NB4 (cell line): ENCODE measurements at regions not wholly inside any gene's neighbourhood (a gene's known extent, or its start where the extent isn't known, plus 50 kb on each side); places are given as distances from the start of the nearest gene placed in this dataset.

Source experiments
- DNase-seq: peaks from one replicate; pipeline ENCODE4 v3.0.0; 2010; ENCODE audit warnings: low read depth
- H3K4me3 ChIP-seq: one replicate; pipeline ENCODE4 v1.5.1; 2011; ENCODE audit warnings: mild to moderate bottlenecking, low read depth, low read length, moderate library complexity
- CTCF ChIP-seq: IDR thresholded peaks from one replicate; pipeline ENCODE4 v1.5.1; 2012; ENCODE audit warnings: low read depth, low read length
- MAX ChIP-seq: IDR thresholded peaks from 2 replicates; pipeline ENCODE4 v1.6.1; 2011; ENCODE audit warnings: low read depth, low read length
- MYC ChIP-seq: IDR thresholded peaks from 2 replicates; pipeline ENCODE4 v1.6.1; 2011; ENCODE audit warnings: low read depth, low read length
- POLR2A ChIP-seq: IDR thresholded peaks from 2 replicates; pipeline ENCODE4 v1.6.1; 2011; ENCODE audit warnings: mild to moderate bottlenecking; ENCODE audit not compliant: insufficient read length; ENCODE audit errors: extremely low read depth

GRCh38 chr12:93252221-93252620 lies 125.5 kb upstream of the NUDT4 start:
- no peak for DNase-seq
- TF ChIP-seq CTCF: no peak
- TF ChIP-seq MAX: no peak
- TF ChIP-seq MYC: no peak
- no peak for TF ChIP-seq POLR2A

GRCh38 chr12:93254911-93255310 lies 122.8 kb upstream of the NUDT4 start:
- H3K4me3 ChIP-seq: no peak overlapping the region
- TF ChIP-seq POLR2A (no peak), MAX (no peak), MYC (no peak), CTCF (no peak)
- no peak for DNase-seq

More at GRCh38 chr12:93252221-93252620, 125.5 kb upstream of the NUDT4 start:
- H3K4me3 ChIP-seq: no peak overlapping the region

- no peak for TF ChIP-seq MAX
- no peak for TF ChIP-seq POLR2A
- TF ChIP-seq MYC: no peak
Observed at GRCh38 chr12:93256256-93256969, 121.3 kb upstream of the NUDT4 start.

GRCh38 chr12:93261505-93262094 lies 116.1 kb upstream of the NUDT4 start:
- no peak for DNase-seq
- no peak overlapping the region for H3K4me3 ChIP-seq
- no peak for TF ChIP-seq MYC
- no peak for TF ChIP-seq POLR2A
- no peak for TF ChIP-seq CTCF
- no peak for TF ChIP-seq MAX

More at GRCh38 chr12:93256256-93256969, 121.3 kb upstream of the NUDT4 start:
- H3K4me3 ChIP-seq: no peak overlapping the region
- DNase-seq: no peak

- TF ChIP-seq MYC (no peak), CTCF (no peak), MAX (no peak), POLR2A (no peak)
- no peak overlapping the region for H3K4me3 ChIP-seq
- no peak for DNase-seq
Observed at GRCh38 chr12:93272997-93273396, 104.7 kb upstream of the NUDT4 start.
